ENCODE measurements at regions not wholly inside any gene's neighbourhood (a gene's known extent, or its start where the extent isn't known, plus 50 kb on each side); places are given as distances from the start of the nearest gene placed in this dataset.

DNA sequence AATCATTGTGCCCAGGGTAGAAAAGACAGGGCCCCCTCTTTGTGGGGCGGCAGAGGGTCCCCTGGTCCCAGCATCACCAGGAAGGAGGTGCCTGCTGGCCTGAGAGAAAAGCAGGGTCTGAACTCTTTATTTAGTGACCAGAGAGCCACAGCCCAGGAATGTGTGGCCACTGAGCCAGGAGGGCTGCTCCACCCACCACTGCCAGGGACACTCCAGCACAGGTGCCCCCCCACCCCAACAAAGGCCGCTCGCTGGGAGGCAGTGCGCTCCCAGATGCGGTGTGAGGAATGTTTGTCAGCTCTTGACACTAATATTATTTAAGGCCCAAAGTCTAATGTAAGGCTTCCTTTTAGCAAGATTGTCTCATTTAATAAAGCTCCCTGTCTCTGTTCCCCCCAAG lies 59.6 kb upstream of the ZMIZ1 start:
- Histone ChIP-seq H3K9me3 (ENCODE audit: control insufficient read depth in 4 of 4, insufficient read depth in 3 of 4, low read length in 3 of 4) (no peaks in the 10 kb centered on the region), H3K4me1 (ENCODE audit: control insufficient read depth in 5 of 5, insufficient read depth in 5 of 5, low read length in 5 of 5) (peaks cover 0 to 3% (median 0%) of the 10 kb centered on the region in 5 donors), H3K4me3 (no peak overlapping the region), H3K36me3 (ENCODE audit: control insufficient read depth in 4 of 4, insufficient read depth in 4 of 4, low read length in 4 of 4) (no peaks in the 10 kb centered on the region), H3K9ac (ENCODE audit: insufficient read depth in 1 of 2, low read length in 2 of 2) (no peak overlapping the region), H3K27ac (ENCODE audit: low read depth in 1 of 2, low read length in 1 of 2) (no peak overlapping the region), H3K27me3 (ENCODE audit: control insufficient read depth in 3 of 3, insufficient read depth in 3 of 3, low read length in 2 of 3) (no peaks in the 10 kb centered on the region)
- whole genome bisulfite sequencing, 2 donors = 91 to 95% methylated on average over 5 of the region's 5 CpGs
- DNase-seq (no peak), ATAC-seq (ENCODE audit: insufficient read depth, low FRiP score) (no peak)
- TF ChIP-seq CTCF (IDR thresholded peaks at IDR 0.05; ENCODE audit: control extremely low read depth, extremely low read depth) = no peak

GRCh38 chr10:79012567-79012966 lies 56.2 kb upstream of the ZMIZ1 start:
- Histone ChIP-seq H3K4me3 (no peak overlapping the region), H3K9me3 (ENCODE audit: control insufficient read depth in 4 of 4, insufficient read depth in 3 of 4, low read length in 3 of 4) (no peaks in the 10 kb centered on the region), H3K27ac (ENCODE audit: low read depth in 1 of 2, low read length in 1 of 2) (no peak overlapping the region), H3K4me1 (ENCODE audit: control insufficient read depth in 5 of 5, insufficient read depth in 5 of 5, low read length in 5 of 5) (no peaks in the 10 kb centered on the region), H3K27me3 (ENCODE audit: control insufficient read depth in 3 of 3, insufficient read depth in 3 of 3, low read length in 2 of 3) (no peaks in the 10 kb centered on the region), H3K36me3 (ENCODE audit: control insufficient read depth in 4 of 4, insufficient read depth in 4 of 4, low read length in 4 of 4) (no peaks in the 10 kb centered on the region), H3K9ac (ENCODE audit: insufficient read depth in 1 of 2, low read length in 2 of 2) (no peak overlapping the region)
- WGBS, 2 donors = 94 to 95% methylated on average over 4 of the region's 4 CpGs
- no peak for TF ChIP-seq CTCF (IDR thresholded peaks at IDR 0.05; ENCODE audit: control extremely low read depth, extremely low read depth)
- no peak for ATAC-seq (ENCODE audit: insufficient read depth, low FRiP score)
- DNase-seq = no peak

DNA sequence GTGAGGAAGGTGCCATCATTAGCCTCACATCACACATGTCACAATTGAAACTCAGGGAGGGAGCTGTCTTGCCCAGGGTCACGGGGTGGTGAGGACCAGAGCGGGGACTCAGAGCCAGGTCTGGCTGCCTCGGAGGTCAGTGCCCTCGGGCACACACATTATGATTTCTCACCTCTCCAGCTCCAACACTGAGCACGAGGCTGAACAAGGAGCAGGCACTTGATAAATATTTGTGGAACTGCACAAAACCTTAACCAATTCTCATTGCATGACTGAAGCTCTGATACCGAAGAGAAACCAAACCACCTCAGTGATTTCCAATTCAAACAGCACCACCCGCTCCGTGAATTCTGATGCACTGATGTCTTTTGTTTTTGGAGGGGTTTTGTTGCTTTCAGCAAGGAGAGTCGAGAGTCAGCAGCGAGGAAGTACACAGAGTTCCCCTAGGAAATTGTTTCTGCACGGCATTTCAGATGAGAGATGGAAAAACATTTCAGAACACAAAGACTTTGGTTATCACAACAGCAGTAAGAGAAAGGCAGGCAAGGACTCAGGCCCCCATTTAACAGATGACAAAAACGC lies 55.3 kb upstream of the ZMIZ1 start:
- Histone ChIP-seq H3K4me3 (no peak overlapping the region), H3K9ac (ENCODE audit: insufficient read depth in 1 of 2, low read length in 2 of 2) (no peak overlapping the region), H3K27me3 (ENCODE audit: control insufficient read depth in 3 of 3, insufficient read depth in 3 of 3, low read length in 2 of 3) (no peaks in the 10 kb centered on the region), H3K27ac (ENCODE audit: low read depth in 1 of 2, low read length in 1 of 2) (no peak overlapping the region), H3K9me3 (ENCODE audit: control insufficient read depth in 4 of 4, insufficient read depth in 3 of 4, low read length in 3 of 4) (peaks cover 0 to 5% (median 0%) of the 10 kb centered on the region in 4 donors), H3K36me3 (ENCODE audit: control insufficient read depth in 4 of 4, insufficient read depth in 4 of 4, low read length in 4 of 4) (no peaks in the 10 kb centered on the region), H3K4me1 (ENCODE audit: control insufficient read depth in 5 of 5, insufficient read depth in 5 of 5, low read length in 5 of 5) (peaks cover 0 to 5% (median 0%) of the 10 kb centered on the region in 5 donors)
- TF ChIP-seq CTCF (IDR thresholded peaks at IDR 0.05; ENCODE audit: control extremely low read depth, extremely low read depth) = no peak
- no peak for DNase-seq
- 84 to 92% methylated on average over 12 of the region's 12 CpGs for WGBS, 2 donors
- ATAC-seq (ENCODE audit: insufficient read depth, low FRiP score) = no peak

- no peaks in the 10 kb centered on the region for H3K27me3 ChIP-seq (ENCODE audit: control insufficient read depth in 3 of 3, insufficient read depth in 3 of 3, low read length in 2 of 3)
- no peak overlapping the region for H3K27ac ChIP-seq (ENCODE audit: low read depth in 1 of 2, low read length in 1 of 2)
- DNase-seq = no peak
- H3K9ac ChIP-seq (ENCODE audit: insufficient read depth in 1 of 2, low read length in 2 of 2) = no peak overlapping the region
- H3K36me3 ChIP-seq (ENCODE audit: control insufficient read depth in 4 of 4, insufficient read depth in 4 of 4, low read length in 4 of 4) = no peaks in the 10 kb centered on the region
- peaks cover 0 to 5% (median 0%) of the 10 kb centered on the region in 4 donors for H3K9me3 ChIP-seq (ENCODE audit: control insufficient read depth in 4 of 4, insufficient read depth in 3 of 4, low read length in 3 of 4)
- WGBS, 2 donors = 93 to 100% methylated on average over 1 of the region's 1 CpG
- TF ChIP-seq CTCF (IDR thresholded peaks at IDR 0.05; ENCODE audit: control extremely low read depth, extremely low read depth) = no peak
- peaks cover 0 to 17% (median 4%) of the 10 kb centered on the region in 5 donors for H3K4me1 ChIP-seq (ENCODE audit: control insufficient read depth in 5 of 5, insufficient read depth in 5 of 5, low read length in 5 of 5)
- ATAC-seq (ENCODE audit: insufficient read depth, low FRiP score) = no peak
- H3K4me3 ChIP-seq = no peak overlapping the region
These were observed 54.0 kb upstream of the ZMIZ1 start for GRCh38 chr10:79014796-79015195.

Measured in lung (tissue), 11 donors.